Sciatic nerve (tissue), 2 donors: ENCODE measurements at regions not wholly inside any gene's neighbourhood (a gene's known extent, or its start where the extent isn't known, plus 50 kb on each side); places are given as distances from the start of the nearest gene placed in this dataset.

Experiments used
- ATAC-seq: fragments of 200-7000 bp; cut with Tn5 transposase; one replicate; pipeline ENCODE4 v1.9.1; 2020; ENCODE audit warnings: mild to moderate bottlenecking, moderate library complexity
- DNase-seq: peaks from one replicate; pipeline ENCODE4 v3.0.0-alpha.2; 2020; ENCODE audit warnings: low spot score
- intact Hi-C: fragments of 100-400 bp; cut with DNase I; formaldehyde crosslinking; loops from one replicate; pipeline ENCODE4 v1.14.2; 2022
- donor health status: DM: no; HTN: no; CAD: no.
- donor health status: DM: no; HTN: no; CAD: no.

DNA sequence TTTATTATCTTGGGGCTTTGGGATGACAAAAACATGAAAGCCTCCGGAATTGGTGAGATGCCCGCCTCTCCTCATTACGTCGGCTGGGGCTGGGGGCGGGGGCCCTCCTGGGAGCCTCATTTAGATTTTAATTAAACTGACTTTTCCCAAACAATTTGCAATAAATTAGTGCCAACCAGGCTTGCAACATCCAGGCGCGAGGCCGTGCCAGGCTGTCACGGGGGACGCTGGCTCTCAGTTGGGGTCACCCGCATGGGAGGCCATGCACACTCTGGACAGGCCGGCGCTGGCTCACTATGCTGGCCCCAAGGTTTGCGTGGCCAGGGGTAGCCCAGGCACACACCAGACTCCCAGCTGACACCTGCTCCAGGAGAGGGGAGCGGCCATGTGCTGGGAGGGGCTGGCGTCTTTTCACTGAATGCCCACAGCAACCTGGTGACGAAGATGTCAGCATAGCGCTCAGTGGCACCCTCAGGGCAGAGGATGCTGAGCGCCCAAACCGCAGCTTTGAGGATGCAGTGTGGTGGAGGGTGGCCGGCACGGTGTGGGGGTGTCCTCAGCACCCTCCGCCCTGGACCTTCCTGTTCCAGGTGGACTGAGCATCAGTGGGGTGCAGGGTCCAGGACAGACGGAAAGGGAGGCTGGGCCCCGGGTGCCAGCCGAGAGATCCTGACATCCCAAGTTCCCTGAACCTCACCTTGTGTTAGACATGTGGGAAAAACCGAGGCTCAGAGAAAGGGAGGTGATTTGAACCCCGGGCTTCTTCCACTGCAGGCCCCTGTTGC lies 190.8 kb upstream of the C14orf180 start:
- ATAC-seq (no peak), DNase-seq (peak; percentile 48)
- intact Hi-C loops = no loop called here

- intact Hi-C loops = no loop called here
- DNase-seq = peak; percentile 45
- ATAC-seq = no peak
Observed at GRCh38 chr14:104389326-104390220, 190.0 kb upstream of the C14orf180 start.

- intact Hi-C loops = no loop called here
- DNase-seq (peak; percentile 17), ATAC-seq (no peak)
Observed at GRCh38 chr14:104390221-104390931, 189.2 kb upstream of the C14orf180 start.

- no peak for ATAC-seq
- peak; percentile 43 for DNase-seq
- intact Hi-C loops = no loop called here
Observed at GRCh38 chr14:104390941-104391901, 188.3 kb upstream of the C14orf180 start.

- no peak for ATAC-seq
- peak; percentile 36 for DNase-seq
- intact Hi-C loops = no loop called here
Observed at GRCh38 chr14:104392001-104392395, 187.6 kb upstream of the C14orf180 start.

DNA sequence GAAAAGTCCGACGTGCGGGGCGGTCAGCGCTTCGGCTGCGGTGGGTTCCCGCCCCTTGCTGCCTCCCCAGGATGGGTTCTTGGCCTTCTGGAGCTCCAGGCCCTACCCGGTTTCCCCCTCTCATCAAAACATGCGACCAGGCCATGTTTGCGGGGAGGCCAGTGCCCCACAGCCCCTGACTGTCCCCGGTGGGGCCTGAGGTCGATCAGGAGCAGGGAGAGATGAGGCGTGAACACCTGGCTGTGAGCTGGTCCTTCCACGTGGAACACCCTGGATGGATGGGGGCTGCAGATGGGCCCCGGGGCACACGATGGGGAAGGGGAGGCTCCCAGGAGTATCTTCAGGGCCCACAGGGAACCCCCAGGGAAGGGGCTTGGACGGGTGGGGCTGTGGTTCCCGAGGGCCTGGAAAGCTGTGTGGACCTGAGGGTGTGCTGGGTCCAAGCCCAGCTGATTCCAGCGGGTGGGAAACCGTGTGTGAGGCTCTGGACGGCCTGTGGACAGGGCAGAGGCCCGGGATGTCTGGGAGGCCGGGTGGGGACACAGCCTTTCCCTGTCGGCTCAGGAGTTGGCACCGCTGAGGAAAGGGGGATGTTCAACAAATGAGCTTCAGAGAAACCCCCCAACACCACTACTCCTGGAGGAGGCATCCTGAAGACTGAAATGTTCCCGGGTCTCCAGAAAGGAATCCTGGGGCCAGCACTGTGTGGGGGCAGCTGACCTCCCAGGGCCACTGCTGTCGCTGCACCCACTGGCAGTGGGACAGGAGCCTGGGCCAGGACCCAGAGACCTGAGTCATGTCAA lies 187.0 kb upstream of the C14orf180 start:
- intact Hi-C loops = no loop called here
- DNase-seq (peak; percentile 38), ATAC-seq (no peak)

GRCh38 chr14:104393199-104393897 lies 186.2 kb upstream of the C14orf180 start:
- intact Hi-C loops = no loop called here
- DNase-seq = peak; percentile 47
- ATAC-seq = no peak

DNA sequence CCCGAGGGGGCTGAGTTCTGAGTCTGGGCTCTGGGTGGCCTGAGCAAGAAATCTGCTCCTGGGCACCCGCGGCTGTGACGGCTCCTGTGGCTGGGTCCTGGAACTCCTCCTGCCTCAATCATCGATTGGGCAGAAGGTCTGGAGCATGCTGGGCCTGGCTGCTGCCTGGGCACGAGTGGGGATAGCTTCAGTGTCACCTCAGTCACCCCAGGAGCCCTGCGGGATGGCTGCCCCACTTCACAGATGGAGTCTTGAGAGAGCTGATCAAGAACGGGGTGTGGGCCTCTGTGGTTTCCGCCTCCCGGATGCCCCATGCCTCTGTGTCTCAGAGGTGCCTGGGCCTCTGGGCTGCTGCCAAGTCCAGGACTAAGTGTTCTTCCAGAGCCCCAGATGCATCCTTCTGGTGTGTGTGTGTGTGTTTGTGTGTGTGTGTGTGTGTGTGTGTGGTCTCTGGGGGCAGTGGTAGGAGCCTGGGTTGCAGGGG lies 185.6 kb upstream of the C14orf180 start:
- intact Hi-C loops = no loop called here
- DNase-seq (peak; percentile 61), ATAC-seq (peak; percentile 50)

DNA sequence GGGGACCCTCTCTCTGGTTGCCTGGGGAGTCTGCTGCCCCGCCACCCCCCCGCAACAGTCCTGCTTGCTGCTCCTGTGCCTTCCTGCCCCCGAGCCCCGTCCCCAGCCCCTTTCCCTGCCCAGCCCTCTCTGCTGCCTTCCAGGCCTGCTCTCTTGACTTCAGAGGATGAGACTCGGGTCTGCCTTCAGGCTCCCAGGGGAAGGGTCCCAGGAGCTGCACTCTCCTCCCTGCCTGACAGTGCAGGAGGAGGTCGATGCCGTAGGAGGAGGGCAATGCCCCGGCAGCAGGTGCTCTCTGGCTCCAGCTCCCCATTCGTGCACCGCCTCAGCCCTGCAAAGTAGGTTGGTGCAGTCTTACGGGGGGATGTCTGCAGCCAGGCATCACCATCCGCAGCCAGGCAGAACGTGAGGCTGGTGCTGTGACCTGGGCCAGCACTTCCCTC lies 185.1 kb upstream of the C14orf180 start:
- intact Hi-C loops = no loop called here
- ATAC-seq (no peak), DNase-seq (no peak)

GRCh38 chr14:104395276-104395675 lies 184.3 kb upstream of the C14orf180 start:
- intact Hi-C loops = no loop called here
- ATAC-seq (no peak), DNase-seq (no peak)

DNA sequence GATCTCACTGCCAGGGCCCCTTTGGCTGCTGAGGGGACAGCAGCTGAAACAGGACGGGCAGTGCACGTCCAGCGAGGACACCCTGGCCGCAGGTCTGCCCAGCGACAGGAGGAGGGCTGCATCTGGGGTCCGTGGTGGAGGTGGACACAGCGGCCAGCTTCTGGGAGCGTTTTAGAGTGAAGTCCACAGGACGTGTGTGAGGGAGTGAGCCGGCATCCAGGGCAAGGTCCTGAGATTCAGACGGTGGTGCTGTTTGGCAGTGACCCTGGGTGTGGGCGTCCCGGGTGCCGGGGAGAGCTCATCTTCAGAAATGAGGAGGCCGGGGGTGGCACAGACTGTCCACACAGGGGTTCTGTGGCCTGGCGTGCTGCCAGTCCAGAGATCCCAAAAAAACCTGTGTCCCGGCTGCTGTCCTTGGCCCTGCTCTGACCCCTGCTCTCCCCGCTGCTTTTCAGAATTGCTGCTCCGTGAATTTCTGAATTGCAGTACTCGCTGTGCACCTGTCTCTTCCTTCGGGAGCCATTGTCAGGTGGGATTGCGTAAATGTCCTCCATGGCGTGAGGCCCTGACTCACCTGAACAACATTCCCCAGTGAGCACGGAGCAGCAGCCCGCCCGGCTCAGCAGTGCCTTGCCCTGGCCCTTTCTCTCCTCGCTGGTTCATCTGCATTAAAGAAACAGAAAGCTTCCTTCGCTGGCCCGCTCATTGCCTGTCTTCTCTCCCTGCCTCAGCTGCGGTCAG lies 183.5 kb upstream of the C14orf180 start:
- intact Hi-C loops = no loop called here
- DNase-seq = peak; percentile 55
- no peak for ATAC-seq

- DNase-seq (no peak), ATAC-seq (no peak)
- intact Hi-C loops = no loop called here
Observed at GRCh38 chr14:104396682-104397470, 182.7 kb upstream of the C14orf180 start.

GRCh38 chr14:104397956-104398355 lies 181.6 kb upstream of the C14orf180 start:
- DNase-seq (no peak), ATAC-seq (no peak)
- intact Hi-C loops = no loop called here

GRCh38 chr14:104398656-104399055 lies 180.9 kb upstream of the C14orf180 start:
- ATAC-seq = no peak
- intact Hi-C loops = no loop called here
- no peak for DNase-seq

GRCh38 chr14:104399432-104400155 lies 180.0 kb upstream of the C14orf180 start:
- ATAC-seq (no peak), DNase-seq (peak; percentile 27)
- intact Hi-C loops = no loop called here
